Muscle of arm (tissue), 1 donor: ENCODE measurements at regions not wholly inside any gene's neighbourhood (a gene's known extent, or its start where the extent isn't known, plus 50 kb on each side); places are given as distances from the start of the nearest gene placed in this dataset.
A peak's percentile ranks its signal among the peaks of the same experiment; 100 is the strongest.

Experiments used
- DNase-seq: peaks from one replicate; pipeline ENCODE4 v3.0.0-alpha.2; 2013

- no peak for DNase-seq
Measured at GRCh38 chr10:62550173-62550572, 176.0 kb downstream of the ZNF365 start.

DNA sequence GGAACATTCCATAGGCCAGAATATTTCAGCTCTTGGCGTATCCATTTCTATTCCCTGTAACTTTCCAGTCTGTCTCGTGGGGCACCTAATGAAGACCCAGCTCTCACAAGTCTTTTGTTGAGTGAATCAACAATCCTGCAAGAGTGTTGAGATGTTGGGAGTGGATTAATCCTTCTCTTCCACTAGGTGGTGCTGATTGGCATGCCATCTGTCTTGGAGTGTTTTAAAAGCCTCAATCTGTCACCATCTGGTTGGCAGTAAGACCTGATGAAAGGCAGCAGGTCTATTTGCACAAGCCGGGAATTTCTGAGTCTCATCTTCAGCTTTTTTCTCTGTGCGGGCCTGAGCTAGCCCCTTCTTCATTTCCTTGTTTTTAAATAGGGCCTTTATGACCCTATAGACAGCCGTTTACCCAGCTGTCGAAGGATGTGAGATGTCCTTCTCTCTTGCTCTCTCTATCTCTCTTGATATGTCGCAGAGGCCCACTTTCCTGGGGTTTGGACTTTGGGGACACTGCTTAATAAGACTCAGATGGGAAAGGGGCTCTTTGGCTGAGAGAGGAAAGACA is 180.5 kb downstream of the ZNF365 start:
- DNase-seq, result no peak

DNA sequence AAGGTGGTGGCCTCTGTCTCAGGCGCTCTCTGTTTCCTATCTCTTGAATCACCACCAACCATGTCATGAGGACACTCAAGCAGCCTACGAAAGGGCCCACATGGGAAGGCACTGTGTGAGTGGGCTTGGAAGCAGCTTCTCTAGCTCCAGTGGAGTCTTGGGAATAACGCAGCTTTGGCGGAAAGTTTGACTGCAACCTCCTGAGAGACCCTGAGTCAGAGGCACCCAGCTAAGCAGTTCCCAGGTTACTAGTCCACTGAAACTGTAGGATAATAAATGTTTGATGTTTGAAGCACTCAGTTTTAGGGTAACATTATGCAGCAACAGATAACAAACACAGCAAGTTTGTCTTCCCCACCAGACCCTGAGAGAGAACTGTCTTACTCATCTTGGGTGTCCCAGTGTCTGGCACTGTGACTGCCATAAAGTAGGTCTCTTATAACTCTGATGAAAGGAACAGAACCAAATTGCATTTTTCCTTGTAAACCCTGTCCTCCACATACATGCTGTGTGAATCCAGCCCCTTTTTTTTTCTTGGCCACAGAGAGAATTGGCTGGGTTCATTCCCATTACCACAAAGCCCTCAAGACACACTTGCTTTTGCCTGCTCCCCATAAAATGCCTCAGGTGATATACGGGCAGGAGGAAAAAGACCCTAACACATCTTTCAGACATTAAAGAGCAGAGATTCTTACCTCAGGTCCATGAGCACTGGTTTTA is 185.5 kb downstream of the ZNF365 start:
- no peak for DNase-seq

DNA sequence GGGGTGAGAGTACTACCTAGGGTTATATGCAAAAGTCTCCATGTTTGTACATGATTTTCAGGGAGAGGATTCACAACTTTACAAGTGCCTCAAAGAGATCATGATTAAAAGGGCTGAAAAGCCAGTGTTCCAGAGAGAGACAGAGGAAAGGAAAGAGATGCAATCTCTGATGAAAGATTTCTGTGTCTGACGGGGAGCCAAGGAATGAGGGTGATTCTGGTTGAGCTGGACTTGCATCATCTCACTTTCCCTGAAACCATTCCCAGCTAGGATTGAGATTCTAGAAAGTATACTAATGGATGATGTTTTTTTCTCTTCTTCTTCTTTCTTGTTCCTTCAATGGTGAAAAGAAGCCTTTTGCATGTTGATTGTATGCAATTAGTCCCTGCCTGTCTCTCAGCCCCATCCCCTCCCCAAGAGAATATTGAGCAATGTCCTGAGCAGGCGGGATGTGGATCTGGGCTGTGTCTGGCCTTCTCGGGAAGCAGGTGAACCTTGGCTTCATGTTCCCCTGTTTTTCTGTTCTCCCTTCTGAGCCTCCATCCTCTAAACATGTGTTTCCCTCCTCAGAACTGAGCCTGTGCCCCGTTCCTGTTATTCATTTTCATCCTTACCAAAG is 186.1 kb downstream of the ZNF365 start:
- no peak for DNase-seq

- no peak for DNase-seq
Measured at GRCh38 chr10:62561151-62561550, 187.0 kb downstream of the ZNF365 start.

GRCh38 chr10:62562101-62562500 is 187.9 kb downstream of the ZNF365 start:
- DNase-seq, result no peak

DNA sequence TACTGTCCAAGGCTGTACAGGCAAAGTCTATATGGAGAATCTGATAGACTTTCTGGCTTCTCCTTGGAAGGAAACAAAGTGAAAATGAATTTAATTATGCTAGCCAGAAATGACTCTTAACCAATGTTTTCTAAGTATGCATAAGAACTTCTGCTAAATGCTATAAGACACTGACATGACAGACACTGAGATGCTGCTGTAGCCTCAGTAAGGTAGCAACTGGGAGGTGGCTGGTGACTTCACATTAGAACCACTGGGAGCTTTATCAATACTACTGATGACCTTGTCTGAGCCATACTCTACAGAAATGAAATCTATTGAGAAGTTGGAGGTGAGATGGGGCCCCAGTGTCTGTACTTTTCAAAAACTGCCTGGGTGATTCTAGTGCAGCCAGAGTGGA is 188.6 kb downstream of the ZNF365 start:
- DNase-seq, result no peak

DNA sequence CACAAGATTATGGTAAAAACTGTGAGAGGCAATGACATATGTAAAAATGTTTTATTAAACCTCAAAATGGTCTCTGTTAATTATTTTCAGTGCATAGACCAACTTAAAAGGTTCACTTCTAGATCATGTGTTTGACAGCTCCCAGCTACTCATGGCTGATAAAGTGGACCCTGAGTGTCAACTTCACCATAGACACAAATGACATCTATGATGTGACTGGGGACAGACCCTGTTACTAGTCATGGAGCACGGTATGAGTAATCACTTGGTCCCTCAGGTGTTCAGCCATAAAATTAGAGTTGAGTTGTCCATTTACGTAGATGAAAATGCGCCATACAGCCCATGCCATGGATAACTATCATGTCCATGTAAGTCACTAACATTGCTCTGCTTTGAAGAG is 199.8 kb downstream of the ZNF365 start:
- DNase-seq, result no peak

DNA sequence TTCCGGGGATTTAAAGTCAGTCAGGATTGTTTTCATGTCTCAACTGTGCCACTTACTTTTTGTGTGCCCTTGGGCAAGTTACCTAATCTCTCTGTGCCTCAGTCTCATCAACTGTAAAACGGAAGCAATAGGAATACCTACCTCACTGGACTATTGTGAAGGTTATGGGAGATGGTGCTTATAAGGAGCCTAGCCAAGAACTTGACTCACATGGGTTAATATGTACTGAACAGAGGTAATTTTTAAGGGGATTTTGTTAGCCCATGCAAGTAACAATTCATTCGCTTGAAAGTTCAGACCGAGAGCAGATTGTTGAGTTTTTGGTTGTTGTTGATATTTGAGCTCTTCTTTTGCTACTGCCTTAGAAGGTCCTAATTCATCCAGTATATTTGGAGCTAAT is 202.9 kb downstream of the ZNF365 start:
- DNase-seq, result no peak

DNA sequence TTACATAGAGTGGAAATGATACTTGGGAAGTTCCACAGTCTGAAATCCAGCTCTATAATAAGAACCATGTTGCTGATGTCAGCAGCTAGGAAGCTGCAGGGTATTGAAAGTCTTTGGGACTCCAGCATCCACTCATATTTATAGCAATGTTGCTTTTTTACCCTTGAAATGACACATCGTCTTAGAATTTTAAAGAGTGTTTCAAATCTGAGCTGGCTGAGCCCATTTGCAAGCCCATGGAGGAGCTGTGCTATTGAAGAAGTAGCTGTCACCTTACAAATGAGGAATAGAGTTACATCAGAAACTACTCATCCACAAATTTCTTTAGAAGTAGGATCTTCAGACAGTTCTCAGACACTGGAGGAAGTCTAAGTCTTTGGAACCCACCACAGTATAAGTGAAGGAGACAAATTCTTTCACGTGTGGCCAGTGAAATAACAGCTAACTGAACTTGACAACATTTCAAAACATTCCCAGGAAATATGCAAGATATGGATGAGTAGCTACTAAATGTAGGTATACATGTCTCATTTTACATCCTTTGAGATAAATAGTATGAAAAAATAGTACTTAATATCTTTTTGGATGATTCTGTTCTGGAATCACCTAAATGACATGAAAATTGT is 203.6 kb downstream of the ZNF365 start:
- DNase-seq, result no peak

GRCh38 chr10:62578301-62578700 is 204.1 kb downstream of the ZNF365 start:
- peak; percentile 19 for DNase-seq

GRCh38 chr10:62578916-62579315 is 204.7 kb downstream of the ZNF365 start:
- no peak for DNase-seq

DNA sequence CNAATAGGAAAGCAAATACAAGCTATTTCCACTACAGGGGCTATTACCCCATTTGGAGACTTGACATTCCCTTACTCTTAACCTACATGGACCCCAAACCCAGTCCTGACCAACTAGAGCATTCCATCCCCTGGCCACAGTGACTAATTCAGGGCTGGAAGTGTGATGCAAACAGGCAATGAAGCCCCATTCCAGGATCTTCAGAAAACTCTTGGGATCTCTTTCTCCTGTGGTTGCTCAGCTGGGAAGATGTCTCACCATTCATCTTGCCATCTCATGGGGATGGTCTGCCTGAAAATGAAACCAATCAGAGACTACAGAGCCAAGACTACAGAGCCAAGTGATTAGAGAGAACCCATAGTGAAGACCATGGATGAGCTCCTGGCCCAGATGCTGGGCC is 206.2 kb downstream of the ZNF365 start:
- no peak for DNase-seq

DNA sequence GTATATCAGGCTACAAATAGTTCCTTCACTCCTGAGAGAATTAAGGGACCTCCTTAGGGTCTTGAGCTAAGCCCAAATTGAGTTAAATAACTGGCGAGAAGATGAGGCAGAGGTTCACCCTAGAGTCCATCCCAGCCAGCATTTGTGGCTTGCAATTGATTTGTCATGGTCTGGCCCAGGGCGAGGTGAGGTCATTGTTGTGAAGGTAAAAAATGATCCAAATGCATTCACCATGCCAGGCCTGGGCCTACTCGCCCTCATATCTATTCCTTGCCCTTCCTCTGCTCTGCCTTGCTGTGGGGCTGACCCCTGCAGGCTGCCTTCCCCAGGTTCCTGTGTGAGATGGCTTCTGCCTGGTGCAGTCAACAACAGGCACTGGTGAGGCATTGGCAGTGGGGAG is 207.2 kb downstream of the ZNF365 start:
- DNase-seq, result no peak

DNA sequence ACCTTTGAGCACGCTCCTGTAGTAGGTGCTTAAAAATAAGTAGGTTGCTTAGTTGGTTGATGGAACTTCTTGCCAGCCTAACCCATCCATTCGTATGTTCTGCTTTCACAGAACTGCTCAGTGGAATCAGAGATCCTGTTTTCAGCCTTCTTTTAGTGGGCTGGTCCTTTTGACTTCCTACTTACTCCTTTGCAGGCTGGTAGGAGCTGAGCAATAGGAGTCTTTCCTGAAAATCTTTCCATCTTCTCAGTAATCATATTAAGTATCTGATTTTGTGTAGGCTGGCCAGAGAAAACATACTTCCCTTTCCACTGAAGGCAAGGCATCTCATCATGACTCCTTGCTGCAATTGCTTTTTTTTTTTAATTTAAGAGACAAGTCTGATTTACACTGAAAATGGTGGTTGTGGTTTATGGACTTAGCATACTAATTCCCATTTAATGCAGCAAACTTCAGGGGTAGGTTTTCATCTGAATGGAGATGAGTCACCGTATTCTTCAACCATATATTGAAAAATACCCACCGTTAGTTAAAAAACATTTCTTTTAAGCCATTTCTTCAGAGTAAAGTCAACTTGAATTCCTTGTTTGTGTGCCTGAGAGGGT is 208.0 kb downstream of the ZNF365 start:
- DNase-seq, result no peak

- peak; percentile 40 for DNase-seq
Measured at GRCh38 chr10:62582804-62583208, 208.6 kb downstream of the ZNF365 start.

- DNase-seq, result no peak
Measured at GRCh38 chr10:62583876-62584615, 209.9 kb downstream of the ZNF365 start.

DNA sequence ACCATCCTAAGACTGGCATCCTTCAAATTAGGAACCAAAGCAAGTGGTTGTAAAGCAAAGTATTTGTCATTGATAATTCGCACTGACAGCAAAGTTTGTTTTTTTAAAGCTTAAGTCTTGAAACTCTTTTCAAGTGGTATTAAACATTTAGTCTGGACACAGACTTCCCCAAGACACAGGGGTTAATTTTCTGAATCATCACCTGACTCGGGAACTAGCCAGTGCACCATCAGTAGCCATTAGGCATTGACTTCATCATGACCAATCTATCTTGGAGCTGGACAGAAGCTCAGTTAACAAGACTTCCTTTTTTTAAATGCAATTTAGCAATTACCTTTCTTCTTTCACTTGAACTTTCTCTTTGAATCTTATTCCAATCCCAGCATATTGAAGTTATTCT is 210.6 kb downstream of the ZNF365 start:
- DNase-seq, result no peak

- peak; percentile 59 for DNase-seq
Measured at GRCh38 chr10:62585211-62585775, 211.1 kb downstream of the ZNF365 start.

DNA sequence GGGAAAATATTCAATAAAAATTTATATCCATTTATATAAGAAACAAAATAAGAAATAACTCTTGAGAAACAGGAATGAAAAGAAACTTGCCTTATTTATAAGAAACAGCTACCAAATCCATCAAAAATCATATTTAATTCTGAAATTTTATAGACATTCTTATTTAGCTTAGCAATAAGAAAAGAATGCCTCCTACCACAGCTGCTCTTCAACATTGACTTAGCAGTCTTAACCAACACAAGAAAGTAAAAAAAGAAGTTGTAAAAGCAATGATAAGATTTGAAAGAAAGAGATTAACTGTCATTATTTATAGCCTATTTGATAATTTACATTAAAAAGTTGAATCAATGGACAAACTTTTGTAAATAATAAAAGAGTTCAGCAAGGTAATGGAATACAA is 212.8 kb downstream of the ZNF365 start:
- no peak for DNase-seq

DNA sequence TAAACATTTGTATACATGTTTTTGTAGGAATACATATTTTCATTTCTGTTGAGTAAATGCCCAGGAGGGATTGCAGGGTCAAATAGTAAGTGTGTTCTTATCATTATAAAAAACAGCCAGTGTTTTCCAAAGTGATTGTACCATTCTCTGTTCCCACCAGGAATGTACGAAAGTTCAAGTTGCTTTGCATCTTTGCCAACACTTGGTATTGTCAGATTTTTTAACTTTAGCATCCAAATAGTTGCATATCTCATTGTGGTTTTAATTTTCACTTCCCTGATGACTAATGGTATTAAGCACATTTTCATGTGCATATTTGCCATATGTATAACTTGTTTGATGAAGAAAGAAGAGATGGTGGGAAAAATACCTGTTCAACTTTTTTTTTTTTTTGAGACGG is 213.9 kb downstream of the ZNF365 start:
- DNase-seq, result no peak

DNA sequence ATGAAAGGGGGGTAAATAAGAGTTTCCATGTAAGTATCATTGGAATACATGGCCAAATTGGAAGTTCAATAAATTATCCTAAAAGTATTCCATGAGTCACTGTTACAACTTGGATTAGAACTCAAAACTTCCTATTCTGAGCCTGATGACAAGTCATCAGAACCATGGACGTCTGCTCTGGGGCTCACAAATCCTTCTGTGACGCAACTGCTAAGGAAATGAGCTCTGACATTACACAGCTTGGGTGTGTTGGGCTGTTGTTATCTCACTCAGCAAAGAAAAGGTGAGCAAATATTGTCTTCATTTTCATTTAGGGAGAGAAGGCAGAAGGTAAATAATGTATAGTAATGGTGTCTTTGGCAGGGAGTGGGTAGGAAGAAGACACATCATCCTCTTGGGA is 214.8 kb upstream of the ADO start:
- no peak for DNase-seq
